ENCODE measurements at regions not wholly inside any gene's neighbourhood (a gene's known extent, or its start where the extent isn't known, plus 50 kb on each side); places are given as distances from the start of the nearest gene placed in this dataset.

- no peak overlapping the region for H3K27ac Mint-ChIP-seq (ENCODE audit: unreplicated experiment)
- DNase-seq (ENCODE audit: low spot score): no peak
- TF ChIP-seq CTCF (IDR thresholded peaks at IDR 0.05; ENCODE audit: unreplicated experiment): no peak
- H3K4me1 Mint-ChIP-seq (ENCODE audit: unreplicated experiment): peaks cover 3% of the 10 kb centered on the region
- H3K27me3 Mint-ChIP-seq (ENCODE audit: unreplicated experiment): peaks cover 2% of the 10 kb centered on the region
- H3K36me3 Mint-ChIP-seq (ENCODE audit: low read depth, unreplicated experiment): peaks cover 5% of the 10 kb centered on the region
- H3K4me3 Mint-ChIP-seq (ENCODE audit: unreplicated experiment): no peak overlapping the region
- H3K9me3 Mint-ChIP-seq (ENCODE audit: unreplicated experiment): no peaks in the 10 kb centered on the region
Observed at GRCh38 chr15:38028869-38029268, 94.4 kb downstream of the TMCO5A start.

DNA sequence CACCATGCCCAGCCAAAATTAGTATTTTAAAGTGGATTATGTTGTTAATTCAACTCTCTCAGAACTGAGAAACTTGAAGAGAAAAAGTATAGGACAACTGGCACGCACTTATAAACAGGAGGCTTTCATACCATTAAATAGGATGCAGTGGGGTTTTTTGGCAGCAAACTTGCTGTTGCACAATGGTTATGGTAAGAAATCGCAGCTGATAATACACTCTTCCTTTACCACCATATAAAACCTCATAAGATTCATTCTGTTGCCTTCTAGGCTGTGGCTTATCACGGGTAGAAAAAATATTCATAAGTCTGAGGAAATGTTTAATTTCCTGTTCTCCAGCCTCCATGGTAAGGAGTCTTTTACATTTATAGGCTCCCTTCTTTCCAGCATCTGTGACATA is 95.3 kb downstream of the TMCO5A start:
- no peak for DNase-seq (ENCODE audit: low spot score)
- H3K9me3 Mint-ChIP-seq (ENCODE audit: unreplicated experiment): no peaks in the 10 kb centered on the region
- no peak for TF ChIP-seq CTCF (IDR thresholded peaks at IDR 0.05; ENCODE audit: unreplicated experiment)
- peaks cover 3% of the 10 kb centered on the region for H3K4me1 Mint-ChIP-seq (ENCODE audit: unreplicated experiment)
- no peaks in the 10 kb centered on the region for H3K36me3 Mint-ChIP-seq (ENCODE audit: low read depth, unreplicated experiment)
- H3K27ac Mint-ChIP-seq (ENCODE audit: unreplicated experiment): no peak overlapping the region
- no peaks in the 10 kb centered on the region for H3K27me3 Mint-ChIP-seq (ENCODE audit: unreplicated experiment)
- H3K4me3 Mint-ChIP-seq (ENCODE audit: unreplicated experiment): no peak overlapping the region

DNA sequence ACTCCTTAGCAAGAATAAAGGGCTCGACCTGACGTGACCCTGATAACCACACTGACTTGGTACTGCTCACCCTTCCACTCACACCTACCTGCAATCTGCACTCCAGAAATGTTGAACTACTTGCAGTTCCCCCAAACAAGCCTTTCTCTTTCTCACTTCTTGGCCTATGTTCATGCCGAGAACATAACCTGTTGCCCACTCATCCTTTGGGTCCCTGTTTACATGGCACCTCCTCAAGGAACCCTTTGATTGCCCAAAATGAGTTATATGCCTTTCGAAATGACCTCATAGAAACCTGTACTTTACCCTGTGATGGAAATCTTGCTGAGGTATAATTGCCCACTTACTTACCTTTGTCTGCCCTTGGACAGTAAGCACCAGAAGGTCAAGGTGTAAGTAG is 96.2 kb downstream of the TMCO5A start:
- H3K9me3 Mint-ChIP-seq (ENCODE audit: unreplicated experiment): no peaks in the 10 kb centered on the region

DNA sequence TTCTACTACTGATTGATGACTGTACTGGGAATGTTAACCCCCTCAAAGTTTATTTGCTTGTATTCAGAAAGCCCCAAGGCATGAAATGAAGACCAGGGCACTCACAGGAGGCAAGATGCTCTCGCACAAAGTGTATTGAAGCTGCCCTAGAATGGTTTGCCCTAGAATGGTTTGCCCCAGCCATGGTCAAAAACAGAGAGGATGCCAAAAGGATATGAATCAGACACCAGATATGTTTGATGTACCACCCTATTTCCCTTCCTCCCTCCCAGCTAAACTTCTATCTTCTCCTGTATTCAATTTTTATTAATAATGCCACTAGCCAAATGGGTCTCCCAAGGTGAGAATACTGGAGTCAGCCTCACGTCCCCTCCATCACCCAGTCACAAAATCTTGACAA is 101.3 kb downstream of the TMCO5A start:
- H3K4me3 Mint-ChIP-seq (ENCODE audit: unreplicated experiment): no peak overlapping the region
- H3K9me3 Mint-ChIP-seq (ENCODE audit: unreplicated experiment): no peaks in the 10 kb centered on the region
- peaks cover 3% of the 10 kb centered on the region for H3K4me1 Mint-ChIP-seq (ENCODE audit: unreplicated experiment)
- no peak overlapping the region for H3K27ac Mint-ChIP-seq (ENCODE audit: unreplicated experiment)
- DNase-seq (ENCODE audit: low spot score): no peak
- H3K36me3 Mint-ChIP-seq (ENCODE audit: low read depth, unreplicated experiment): no peaks in the 10 kb centered on the region
- no peak for TF ChIP-seq CTCF (IDR thresholded peaks at IDR 0.05; ENCODE audit: unreplicated experiment)
- H3K27me3 Mint-ChIP-seq (ENCODE audit: unreplicated experiment): peaks cover 2% of the 10 kb centered on the region

More for the DNA sequence above, 96.2 kb downstream of the TMCO5A start:
- TF ChIP-seq CTCF (IDR thresholded peaks at IDR 0.05; ENCODE audit: unreplicated experiment): no peak
- no peak overlapping the region for H3K4me3 Mint-ChIP-seq (ENCODE audit: unreplicated experiment)
- H3K27me3 Mint-ChIP-seq (ENCODE audit: unreplicated experiment): no peaks in the 10 kb centered on the region
- H3K36me3 Mint-ChIP-seq (ENCODE audit: low read depth, unreplicated experiment): no peaks in the 10 kb centered on the region
- H3K4me1 Mint-ChIP-seq (ENCODE audit: unreplicated experiment): peaks cover 3% of the 10 kb centered on the region
- H3K27ac Mint-ChIP-seq (ENCODE audit: unreplicated experiment): no peak overlapping the region
- DNase-seq (ENCODE audit: low spot score): no peak

GRCh38 chr15:38036790-38037338 is 102.4 kb downstream of the TMCO5A start:
- Mint-ChIP-seq H3K27ac (ENCODE audit: unreplicated experiment) (no peak overlapping the region), H3K4me1 (ENCODE audit: unreplicated experiment) (peaks cover 9% of the 10 kb centered on the region), H3K27me3 (ENCODE audit: unreplicated experiment) (peaks cover 2% of the 10 kb centered on the region), H3K4me3 (ENCODE audit: unreplicated experiment) (no peak overlapping the region), H3K9me3 (ENCODE audit: unreplicated experiment) (no peaks in the 10 kb centered on the region), H3K36me3 (ENCODE audit: low read depth, unreplicated experiment) (no peaks in the 10 kb centered on the region)
- no peak for DNase-seq (ENCODE audit: low spot score)
- no peak for TF ChIP-seq CTCF (IDR thresholded peaks at IDR 0.05; ENCODE audit: unreplicated experiment)
